B cell (primary cell): ENCODE measurements at regions not wholly inside any gene's neighbourhood (a gene's known extent, or its start where the extent isn't known, plus 50 kb on each side); places are given as distances from the start of the nearest gene placed in this dataset.

Experiments used
- ATAC-seq: fragments of 200-7000 bp; cut with Tn5 transposase; one replicate; pipeline ENCODE4 v1.10.0; 2021; ENCODE audit warnings: low read depth, mild to moderate bottlenecking, moderate number of reproducible peaks, moderate library complexity
- CTCF ChIA-PET: fragments of 350-600 bp; sonication (Branson Sonifier 250); formaldehyde crosslinking; loops from one replicate; lab custom pipeline; 2021; ENCODE audit warnings: antibody characterized with exemption, inconsistent platforms; lab: Charles Lee
- POLR2A ChIA-PET: fragments of 350-600 bp; sonication (Branson Sonifier 250); formaldehyde crosslinking; loops from one replicate; lab custom pipeline; 2021; ENCODE audit warnings: antibody characterized with exemption; lab: Charles Lee
- DNase-seq: peaks from one replicate; pipeline ENCODE4 v3.0.0; 2013
- H2AFZ ChIP-seq: 2 replicates; pipeline ENCODE4 v1.6.1; 2012; ENCODE audit warnings: mild to moderate bottlenecking, low read depth, low read length; ENCODE audit not compliant: insufficient read depth, poor library complexity, severe bottlenecking
- H3K27ac ChIP-seq, 2 donors: 1 replicate in 1 of 2; 2 replicates in 1 of 2; pipeline ENCODE4 v1.5.1; 2012 to 2013; ENCODE audit warnings: low read length in 2 of 2, mild to moderate bottlenecking in 2 of 2, moderate library complexity in 1 of 2
- H3K27me3 ChIP-seq, 4 experiments: fragments of 200-600 bp in 1 of 4; sonication (generic) in 1 of 4; replicated peaks in 1 of 4; 1 replicate in 2 of 4; 2 replicates in 2 of 4; pipeline versions ENCODE4 v1.6.1 to v1.7.0; 2013 to 2016; ENCODE audit warnings: low read length in 3 of 4, mild to moderate bottlenecking in 2 of 4, mixed read lengths in 1 of 4, moderate library complexity in 1 of 4; ENCODE audit not compliant: insufficient read depth in 4 of 4, control insufficient read depth in 3 of 4; ENCODE audit errors: control extremely low read depth in 1 of 4
- H3K36me3 ChIP-seq, 2 experiments: replicated peaks in 1 of 2; 1 replicate in 1 of 2; 2 replicates in 1 of 2; pipeline versions ENCODE4 v1.6.1 to v1.7.1; 2013; ENCODE audit warnings: low read length in 1 of 2; ENCODE audit not compliant: insufficient read depth in 2 of 2, control insufficient read depth in 1 of 2; ENCODE audit errors: control extremely low read depth in 1 of 2, extremely low read depth in 1 of 2
- H3K4me1 ChIP-seq, 2 donors: fragments of 200-600 bp in 1 of 2; sonication (generic) in 1 of 2; 1 replicate in 1 of 2; 2 replicates in 1 of 2; pipeline versions ENCODE4 v1.5.1 to v1.6.1; 2013 to 2017; ENCODE audit warnings: low read length in 2 of 2; ENCODE audit not compliant: control insufficient read depth in 2 of 2, insufficient read depth in 2 of 2
- H3K4me2 ChIP-seq: replicated peaks from 2 replicates; pipeline ENCODE3; 2012; ENCODE audit warnings: mild to moderate bottlenecking, low read depth, low read length; ENCODE audit not compliant: poor library complexity, severe bottlenecking
- H3K4me3 ChIP-seq, 5 experiments: fragments of 200-600 bp in 1 of 5; sonication (generic) in 1 of 5; 1 replicate in 3 of 5; 2 replicates in 2 of 5; pipeline versions ENCODE4 v1.5.1 to v1.7.0; 2011 to 2016; ENCODE audit warnings: low read length in 4 of 5, mild to moderate bottlenecking in 4 of 5, low read depth in 2 of 5, control low read depth in 1 of 5, moderate library complexity in 1 of 5; ENCODE audit not compliant: insufficient read depth in 1 of 5; ENCODE audit errors: control extremely low read depth in 1 of 5, extremely low read depth in 1 of 5
- H3K79me2 ChIP-seq: fragments of 200-600 bp; sonication (generic); one replicate; pipeline ENCODE4 v1.6.0; 2016; ENCODE audit warnings: low read length; ENCODE audit not compliant: control insufficient read depth, insufficient read depth
- H3K9ac ChIP-seq: fragments of 200-600 bp; sonication (generic); 2 replicates; pipeline ENCODE4 v1.6.1; 2017; ENCODE audit warnings: mild to moderate bottlenecking, low read length, moderate library complexity
- H3K9me3 ChIP-seq, 3 donors: one replicate each; pipeline versions ENCODE4 v1.6.1 to v1.7.1; 2013; ENCODE audit warnings: low read length in 2 of 3; ENCODE audit not compliant: control insufficient read depth in 2 of 3, insufficient read depth in 1 of 3; ENCODE audit errors: control extremely low read depth in 1 of 3
- H4K20me1 ChIP-seq: 2 replicates; pipeline ENCODE4 v1.6.0; 2012; ENCODE audit warnings: mild to moderate bottlenecking, low read length; ENCODE audit not compliant: insufficient read depth, control insufficient read depth, poor library complexity, severe bottlenecking
- H3K27ac Mint-ChIP-seq: one replicate; pipeline ENCODE4 v1.8.0; 2021; ENCODE audit warnings: mixed read lengths
- H3K27me3 Mint-ChIP-seq: one replicate; pipeline ENCODE4 v1.8.0; 2021; ENCODE audit warnings: mixed read lengths
- H3K4me1 Mint-ChIP-seq: one replicate; pipeline ENCODE4 v1.8.0; 2021; ENCODE audit warnings: mixed read lengths
- H3K4me3 Mint-ChIP-seq: one replicate; pipeline ENCODE4 v1.8.0; 2021; ENCODE audit warnings: mixed read lengths
- H3K9me3 Mint-ChIP-seq: one replicate; pipeline ENCODE4 v1.8.0; 2022; ENCODE audit warnings: mixed read lengths; ENCODE audit not compliant: insufficient read depth
- EZH2 ChIP-seq: IDR thresholded peaks from 2 replicates; pipeline ENCODE4 v1.6.1; 2012; ENCODE audit warnings: borderline replicate concordance, low read depth, mild to moderate bottlenecking, moderate library complexity, low read length; ENCODE audit not compliant: insufficient read depth, poor library complexity, severe bottlenecking
- WGBS: methylation state at CpG from one replicate; pipeline ENCODE4 v1.1.5; 2013; ENCODE audit warnings: missing lambda C conversion rate; ENCODE audit not compliant: insufficient coverage; 5-methylcytosine and 5-hydroxymethylcytosine counted together
- intact Hi-C: fragments of 100-400 bp; cut with micrococcal nuclease; formaldehyde crosslinking; loops from one replicate; pipeline ENCODE4 v1.10.0; 2022
- TF ChIP-seq, protein P1 (sequence below): fragments of 200-600 bp; IDR thresholded peaks from one replicate; pipeline ENCODE4 v1.8.0; 2022; ENCODE audit warnings: antibody characterized with exemption, mild to moderate bottlenecking

DNA sequence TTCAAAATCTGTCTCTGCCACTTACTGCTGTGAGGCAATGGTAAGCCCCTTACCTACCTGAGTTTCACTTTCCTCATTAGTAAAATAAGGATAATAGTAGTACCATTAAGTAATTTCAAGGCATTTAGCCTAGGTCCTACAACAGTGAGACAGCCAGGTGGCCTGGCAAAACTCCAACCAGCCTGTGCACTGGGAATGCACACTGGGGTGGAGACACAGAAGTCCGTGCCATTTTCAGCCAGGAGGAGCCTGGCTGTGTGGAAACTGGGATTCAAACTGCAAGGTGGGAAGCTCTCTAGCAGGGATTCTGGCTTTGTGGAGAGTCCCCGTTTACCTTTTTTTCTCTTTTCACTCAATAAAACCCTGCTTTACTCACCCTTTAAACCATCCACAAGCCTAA lies 630.4 kb downstream of the PRELID2 start:
- whole genome bisulfite sequencing = 75% methylated on average over 1 of the region's 2 CpGs
- H3K9ac ChIP-seq = no peak overlapping the region
- no peak overlapping the region for H3K4me3 ChIP-seq
- H3K4me2 ChIP-seq = no peak overlapping the region
- H3K4me3 Mint-ChIP-seq = no peak overlapping the region
- H3K9me3 ChIP-seq = no peaks in the 10 kb centered on the region
- CTCF ChIA-PET = no interaction called here
- POLR2A ChIA-PET = no interaction called here
- no peaks in the 10 kb centered on the region for H3K27me3 Mint-ChIP-seq
- intact Hi-C loops = no loop called here
- no peaks in the 10 kb centered on the region for H3K9me3 Mint-ChIP-seq
- H3K79me2 ChIP-seq = no peaks in the 10 kb centered on the region
- TF ChIP-seq EZH2 = no peak
- TF ChIP-seq, protein P1, sequence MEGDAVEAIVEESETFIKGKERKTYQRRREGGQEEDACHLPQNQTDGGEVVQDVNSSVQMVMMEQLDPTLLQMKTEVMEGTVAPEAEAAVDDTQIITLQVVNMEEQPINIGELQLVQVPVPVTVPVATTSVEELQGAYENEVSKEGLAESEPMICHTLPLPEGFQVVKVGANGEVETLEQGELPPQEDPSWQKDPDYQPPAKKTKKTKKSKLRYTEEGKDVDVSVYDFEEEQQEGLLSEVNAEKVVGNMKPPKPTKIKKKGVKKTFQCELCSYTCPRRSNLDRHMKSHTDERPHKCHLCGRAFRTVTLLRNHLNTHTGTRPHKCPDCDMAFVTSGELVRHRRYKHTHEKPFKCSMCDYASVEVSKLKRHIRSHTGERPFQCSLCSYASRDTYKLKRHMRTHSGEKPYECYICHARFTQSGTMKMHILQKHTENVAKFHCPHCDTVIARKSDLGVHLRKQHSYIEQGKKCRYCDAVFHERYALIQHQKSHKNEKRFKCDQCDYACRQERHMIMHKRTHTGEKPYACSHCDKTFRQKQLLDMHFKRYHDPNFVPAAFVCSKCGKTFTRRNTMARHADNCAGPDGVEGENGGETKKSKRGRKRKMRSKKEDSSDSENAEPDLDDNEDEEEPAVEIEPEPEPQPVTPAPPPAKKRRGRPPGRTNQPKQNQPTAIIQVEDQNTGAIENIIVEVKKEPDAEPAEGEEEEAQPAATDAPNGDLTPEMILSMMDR = no peak
- ATAC-seq = no peak
- H2AFZ ChIP-seq = no peak overlapping the region
- no peak for DNase-seq
- no peaks in the 10 kb centered on the region for H3K4me1 Mint-ChIP-seq
- H3K36me3 ChIP-seq = no peaks in the 10 kb centered on the region
- H3K27ac Mint-ChIP-seq = no peak overlapping the region
- H3K4me1 ChIP-seq = no peaks in the 10 kb centered on the region
- H3K27me3 ChIP-seq = no peaks in the 10 kb centered on the region
- H4K20me1 ChIP-seq = no peaks in the 10 kb centered on the region
- no peak overlapping the region for H3K27ac ChIP-seq

DNA sequence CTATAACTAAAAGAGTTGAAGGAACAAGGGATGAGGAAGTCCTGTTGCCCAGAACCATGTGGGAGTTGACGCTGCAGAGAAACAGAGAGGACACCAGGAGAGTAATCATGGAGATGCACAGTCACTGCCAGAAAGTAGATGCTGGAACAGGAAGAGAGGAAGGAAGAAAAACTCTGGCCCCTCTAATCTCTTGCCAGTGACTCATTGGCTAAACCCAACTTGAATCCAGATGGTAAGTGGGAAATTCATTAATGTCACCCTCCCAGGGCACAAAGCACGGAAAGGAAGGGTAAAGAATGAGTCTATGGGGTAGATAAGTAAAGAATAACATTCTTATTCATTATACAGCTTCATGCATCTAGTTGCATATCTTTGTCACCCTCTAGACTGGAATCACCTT lies 631.9 kb downstream of the PRELID2 start:
- H3K36me3 ChIP-seq = no peaks in the 10 kb centered on the region
- no peaks in the 10 kb centered on the region for H3K4me1 ChIP-seq
- peaks cover 0 to 3% (median 0%) of the 10 kb centered on the region in 3 donors for H3K9me3 ChIP-seq
- no peaks in the 10 kb centered on the region for H4K20me1 ChIP-seq
- ATAC-seq = no peak
- no peak overlapping the region for H3K4me2 ChIP-seq
- H3K27ac ChIP-seq = no peak overlapping the region
- no peaks in the 10 kb centered on the region for H3K4me1 Mint-ChIP-seq
- CTCF ChIA-PET = no interaction called here
- H3K79me2 ChIP-seq = no peaks in the 10 kb centered on the region
- intact Hi-C loops = no loop called here
- H3K4me3 ChIP-seq = no peak overlapping the region
- TF ChIP-seq, protein P1 = no peak
- TF ChIP-seq EZH2 = no peak
- POLR2A ChIA-PET = no interaction called here
- no peak overlapping the region for H3K4me3 Mint-ChIP-seq
- H3K27me3 Mint-ChIP-seq = no peaks in the 10 kb centered on the region
- WGBS = 70% methylated on average over 1 of the region's 2 CpGs
- no peak overlapping the region for H3K27ac Mint-ChIP-seq
- no peak overlapping the region for H3K9ac ChIP-seq
- H3K27me3 ChIP-seq = no peaks in the 10 kb centered on the region
- DNase-seq = no peak
- H3K9me3 Mint-ChIP-seq = no peaks in the 10 kb centered on the region
- H2AFZ ChIP-seq = no peak overlapping the region
